Prostate gland (tissue), 2 donors: ENCODE measurements at regions not wholly inside any gene's neighbourhood (a gene's known extent, or its start where the extent isn't known, plus 50 kb on each side); places are given as distances from the start of the nearest gene placed in this dataset.

ENCODE experiments used
- POLR2A ChIP-seq: fragments of 450-650 bp; IDR thresholded peaks from one replicate; pipeline ENCODE4 v1.6.1; 2016; ENCODE audit warnings: antibody characterized with exemption, mild to moderate bottlenecking
- POLR2AphosphoS5 ChIP-seq: sonication (generic); formaldehyde crosslinking; IDR thresholded peaks from one replicate; pipeline ENCODE4 v1.6.1; 2017; ENCODE audit warnings: antibody characterized with exemption
- TF ChIP-seq, protein P1 (sequence below), 4 experiments: fragments of 200-600 bp in 2 of 4; fragments of 450-650 bp in 2 of 4; sonication (generic) in 2 of 4; IDR thresholded peaks; 1 replicate in 3 of 4; 2 replicates in 1 of 4; pipeline ENCODE4 v1.5.1; 2016 to 2019; ENCODE audit warnings: antibody characterized with exemption in 4 of 4, mild to moderate bottlenecking in 2 of 4, moderate library complexity in 2 of 4

DNA sequence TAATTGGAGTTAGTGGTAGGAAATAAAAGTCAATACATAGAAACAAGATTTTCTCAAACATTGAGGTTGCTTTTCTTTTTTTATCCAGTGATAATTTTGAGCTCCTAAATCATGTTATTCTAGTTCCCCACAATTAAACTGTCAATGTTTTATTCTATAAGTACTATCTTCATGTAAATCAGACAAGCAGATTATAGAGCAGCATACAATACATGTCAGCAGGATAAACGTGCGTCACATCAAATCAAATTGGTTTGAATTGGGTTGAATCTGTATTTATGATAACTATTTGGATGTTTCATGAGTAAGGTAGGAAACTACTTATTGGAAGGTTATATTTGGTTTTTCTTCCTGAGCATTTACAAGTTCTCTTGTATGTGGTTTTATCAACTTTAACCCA lies 2028.7 kb downstream of the NCAM2 start:
- TF ChIP-seq POLR2A (no peak), POLR2AphosphoS5 (no peak)
- TF ChIP-seq, protein P1, sequence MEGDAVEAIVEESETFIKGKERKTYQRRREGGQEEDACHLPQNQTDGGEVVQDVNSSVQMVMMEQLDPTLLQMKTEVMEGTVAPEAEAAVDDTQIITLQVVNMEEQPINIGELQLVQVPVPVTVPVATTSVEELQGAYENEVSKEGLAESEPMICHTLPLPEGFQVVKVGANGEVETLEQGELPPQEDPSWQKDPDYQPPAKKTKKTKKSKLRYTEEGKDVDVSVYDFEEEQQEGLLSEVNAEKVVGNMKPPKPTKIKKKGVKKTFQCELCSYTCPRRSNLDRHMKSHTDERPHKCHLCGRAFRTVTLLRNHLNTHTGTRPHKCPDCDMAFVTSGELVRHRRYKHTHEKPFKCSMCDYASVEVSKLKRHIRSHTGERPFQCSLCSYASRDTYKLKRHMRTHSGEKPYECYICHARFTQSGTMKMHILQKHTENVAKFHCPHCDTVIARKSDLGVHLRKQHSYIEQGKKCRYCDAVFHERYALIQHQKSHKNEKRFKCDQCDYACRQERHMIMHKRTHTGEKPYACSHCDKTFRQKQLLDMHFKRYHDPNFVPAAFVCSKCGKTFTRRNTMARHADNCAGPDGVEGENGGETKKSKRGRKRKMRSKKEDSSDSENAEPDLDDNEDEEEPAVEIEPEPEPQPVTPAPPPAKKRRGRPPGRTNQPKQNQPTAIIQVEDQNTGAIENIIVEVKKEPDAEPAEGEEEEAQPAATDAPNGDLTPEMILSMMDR (IDR thresholded peaks at IDR 0.05): no peak
